Neural progenitor cell (in vitro differentiated cells): ENCODE measurements at regions not wholly inside any gene's neighbourhood (a gene's known extent, or its start where the extent isn't known, plus 50 kb on each side); places are given as distances from the start of the nearest gene placed in this dataset.

ENCODE experiments used
- DNase-seq: peaks from one replicate; pipeline ENCODE4 v3.0.0-alpha.2; 2016; ENCODE audit warnings: low spot score
- H2AFZ ChIP-seq: fragments of 200-600 bp; sonication (generic); replicated peaks from 2 replicates; pipeline ENCODE4 v1.6.1; 2016; ENCODE audit warnings: antibody characterized with exemption
- H3F3A ChIP-seq: fragments of 200-600 bp; sonication (generic); 2 replicates; pipeline ENCODE4 v1.6.1; 2016; ENCODE audit warnings: antibody characterized with exemption, low read depth
- H3K27ac ChIP-seq: fragments of 200-600 bp; sonication (generic); 2 replicates; pipeline ENCODE4 v1.5.1; 2016; ENCODE audit warnings: mild to moderate bottlenecking
- H3K27me3 ChIP-seq: fragments of 200-600 bp; sonication (generic); 2 replicates; pipeline ENCODE4 v1.6.1; 2016; ENCODE audit warnings: mild to moderate bottlenecking, moderate library complexity
- H3K36me3 ChIP-seq: fragments of 200-600 bp; sonication (generic); 2 replicates; pipeline ENCODE4 v1.5.1; 2016
- H3K4me1 ChIP-seq: fragments of 200-600 bp; sonication (generic); 2 replicates; pipeline ENCODE4 v1.6.1; 2016; ENCODE audit warnings: mixed run types
- H3K4me2 ChIP-seq: fragments of 200-600 bp; sonication (generic); 2 replicates; pipeline ENCODE4 v1.6.1; 2016
- H3K4me3 ChIP-seq: fragments of 200-600 bp; sonication (generic); 2 replicates; pipeline ENCODE4 v1.5.1; 2016
- H3K79me2 ChIP-seq: fragments of 200-600 bp; sonication (generic); 2 replicates; pipeline ENCODE4 v1.6.1; 2016; ENCODE audit warnings: low read depth
- H3K9ac ChIP-seq: fragments of 200-600 bp; sonication (generic); 2 replicates; pipeline ENCODE4 v1.6.1; 2016
- H3K9me3 ChIP-seq: fragments of 200-600 bp; sonication (generic); 2 replicates; pipeline ENCODE4 v1.5.1; 2016; ENCODE audit warnings: low read depth
- H4K20me1 ChIP-seq: fragments of 200-600 bp; sonication (generic); 2 replicates; pipeline ENCODE4 v1.6.1; 2016; ENCODE audit warnings: low read depth
- H3K27ac Mint-ChIP-seq: 3 replicates; pipeline ENCODE4 v1.8.0; 2021; ENCODE audit warnings: mixed read lengths
- H3K27me3 Mint-ChIP-seq: 2 replicates; pipeline ENCODE4 v1.8.0; 2022; ENCODE audit warnings: low read depth, mild to moderate bottlenecking, inconsistent platforms, moderate library complexity, mixed read lengths; ENCODE audit not compliant: insufficient read depth
- H3K36me3 Mint-ChIP-seq: 3 replicates; pipeline ENCODE4 v1.8.0; 2021; ENCODE audit warnings: mixed read lengths
- H3K4me1 Mint-ChIP-seq: 3 replicates; pipeline ENCODE4 v1.8.0; 2021; ENCODE audit warnings: mixed read lengths
- H3K4me3 Mint-ChIP-seq: 3 replicates; pipeline ENCODE4 v1.8.0; 2021; ENCODE audit warnings: mild to moderate bottlenecking, moderate library complexity, mixed read lengths
- H3K9me3 Mint-ChIP-seq: 3 replicates; pipeline ENCODE4 v1.8.0; 2020; ENCODE audit warnings: mixed read lengths
- CTCF ChIP-seq: fragments of 200-600 bp; sonication (generic); IDR thresholded peaks from 2 replicates; pipeline ENCODE4 v1.5.1; 2017; ENCODE audit warnings: antibody characterized with exemption, mild to moderate bottlenecking
- EZH2 ChIP-seq: fragments of 200-600 bp; sonication (generic); IDR thresholded peaks from 2 replicates; pipeline ENCODE4 v1.6.1; 2017; ENCODE audit warnings: antibody characterized with exemption, mild to moderate bottlenecking, moderate library complexity
- EZH2phosphoT487 ChIP-seq: fragments of 200-600 bp; sonication (generic); IDR thresholded peaks from 2 replicates; pipeline ENCODE4 v1.6.1; 2017; ENCODE audit warnings: antibody characterized with exemption

GRCh38 chrX:30992381-30992904 is 79.4 kb downstream of the FTHL17 start:
- no peaks in the 10 kb centered on the region for H3K9me3 Mint-ChIP-seq
- H3K27ac Mint-ChIP-seq = no peak overlapping the region
- DNase-seq = no peak
- Histone ChIP-seq H3K9me3 (peaks cover 4% of the 10 kb centered on the region), H3K4me2 (no peak overlapping the region), H3K4me1 (no peaks in the 10 kb centered on the region), H3K27ac (no peak overlapping the region), H2AFZ (no peak overlapping the region), H3K27me3 (no peaks in the 10 kb centered on the region), H3F3A (no peaks in the 10 kb centered on the region), H4K20me1 (no peaks in the 10 kb centered on the region), H3K9ac (no peak overlapping the region), H3K36me3 (no peaks in the 10 kb centered on the region), H3K79me2 (no peaks in the 10 kb centered on the region), H3K4me3 (no peak overlapping the region)
- TF ChIP-seq EZH2phosphoT487 = no peak
- TF ChIP-seq CTCF = no peak
- no peak for TF ChIP-seq EZH2
- no peaks in the 10 kb centered on the region for H3K36me3 Mint-ChIP-seq
- H3K4me1 Mint-ChIP-seq = no peaks in the 10 kb centered on the region
- peaks cover 3% of the 10 kb centered on the region for H3K27me3 Mint-ChIP-seq
- no peak overlapping the region for H3K4me3 Mint-ChIP-seq

- Mint-ChIP-seq H3K9me3 (no peaks in the 10 kb centered on the region), H3K27ac (no peak overlapping the region), H3K36me3 (no peaks in the 10 kb centered on the region), H3K4me3 (no peak overlapping the region), H3K27me3 (peaks cover 3% of the 10 kb centered on the region), H3K4me1 (no peaks in the 10 kb centered on the region)
- Histone ChIP-seq H3K36me3 (no peaks in the 10 kb centered on the region), H2AFZ (no peak overlapping the region), H3K9me3 (no peaks in the 10 kb centered on the region), H3F3A (no peaks in the 10 kb centered on the region), H3K79me2 (no peaks in the 10 kb centered on the region), H3K9ac (no peak overlapping the region), H3K4me2 (no peak overlapping the region), H3K4me1 (no peaks in the 10 kb centered on the region), H4K20me1 (no peaks in the 10 kb centered on the region), H3K27me3 (no peaks in the 10 kb centered on the region), H3K4me3 (no peak overlapping the region), H3K27ac (no peak overlapping the region)
- DNase-seq = no peak
- TF ChIP-seq CTCF (no peak), EZH2phosphoT487 (no peak), EZH2 (no peak)
Observed at GRCh38 chrX:30990361-30990760, 81.5 kb downstream of the FTHL17 start.

- no peaks in the 10 kb centered on the region for H3K36me3 Mint-ChIP-seq
- no peaks in the 10 kb centered on the region for H3K4me1 ChIP-seq
Observed at GRCh38 chrX:30982467-30982866, 89.4 kb downstream of the FTHL17 start.

More at GRCh38 chrX:30982467-30982866, 89.4 kb downstream of the FTHL17 start:
- Histone ChIP-seq H3K9me3 (peaks cover 9% of the 10 kb centered on the region), H3K27ac (no peak overlapping the region), H3K27me3 (no peaks in the 10 kb centered on the region), H3K9ac (no peak overlapping the region), H3K4me2 (no peak overlapping the region), H3K36me3 (no peaks in the 10 kb centered on the region), H4K20me1 (no peaks in the 10 kb centered on the region), H3K79me2 (no peaks in the 10 kb centered on the region), H2AFZ (no peak overlapping the region), H3F3A (no peaks in the 10 kb centered on the region), H3K4me3 (no peak overlapping the region)
- DNase-seq = no peak
- H3K4me3 Mint-ChIP-seq = no peak overlapping the region
- H3K9me3 Mint-ChIP-seq = no peaks in the 10 kb centered on the region
- H3K4me1 Mint-ChIP-seq = no peaks in the 10 kb centered on the region
- H3K27me3 Mint-ChIP-seq = no peaks in the 10 kb centered on the region
- TF ChIP-seq EZH2 = no peak
- no peak for TF ChIP-seq EZH2phosphoT487
- no peak for TF ChIP-seq CTCF
- H3K27ac Mint-ChIP-seq = no peak overlapping the region
